ENCODE measurements at regions not wholly inside any gene's neighbourhood (a gene's known extent, or its start where the extent isn't known, plus 50 kb on each side); places are given as distances from the start of the nearest gene placed in this dataset.
"Not testable (repeated sequence)": the region's sequence is repeated elsewhere in the genome, so short reads cannot be mapped to it uniquely, and the experiment has no call there.

- no peak for DNase-seq
Observed at GRCh38 chr3:30475809-30476178, 130.6 kb upstream of the TGFBR2 start.

- DNase-seq, result no peak
Observed at GRCh38 chr3:30476368-30477084, 129.9 kb upstream of the TGFBR2 start.

GRCh38 chr3:30477149-30477921, 129.1 kb upstream of the TGFBR2 start:
- DNase-seq, result no peak

- DNase-seq, result not testable (repeated sequence)
Observed at GRCh38 chr3:30479737-30480136, 126.7 kb upstream of the TGFBR2 start.

- DNase-seq, result not testable (repeated sequence)
Observed at GRCh38 chr3:30480156-30480555, 126.2 kb upstream of the TGFBR2 start.

- no peak for DNase-seq
Observed at GRCh38 chr3:30480587-30480986, 125.8 kb upstream of the TGFBR2 start.

- no peak for DNase-seq
Observed at GRCh38 chr3:30481241-30481640, 125.2 kb upstream of the TGFBR2 start.

- not testable (repeated sequence) for DNase-seq
Observed at GRCh38 chr3:30484229-30484628, 122.2 kb upstream of the TGFBR2 start.

GRCh38 chr3:30486368-30486767, 120.0 kb upstream of the TGFBR2 start:
- no peak for DNase-seq

GRCh38 chr3:30488070-30488756, 118.2 kb upstream of the TGFBR2 start:
- no peak for DNase-seq

GRCh38 chr3:30492322-30493192, 113.8 kb upstream of the TGFBR2 start:
- DNase-seq, result no peak

GRCh38 chr3:30493911-30494311, 112.5 kb upstream of the TGFBR2 start:
- DNase-seq, result no peak

- no peak for DNase-seq
Observed at GRCh38 chr3:30495172-30496065, 111.0 kb upstream of the TGFBR2 start.

GRCh38 chr3:30496066-30496966, 110.1 kb upstream of the TGFBR2 start:
- no peak for DNase-seq

- no peak for DNase-seq
Observed at GRCh38 chr3:30498587-30498967, 107.8 kb upstream of the TGFBR2 start.

- no peak for DNase-seq
Observed at GRCh38 chr3:30500666-30501399, 105.6 kb upstream of the TGFBR2 start.

GRCh38 chr3:30501526-30501925, 104.9 kb upstream of the TGFBR2 start:
- no peak for DNase-seq

- DNase-seq, result no peak
Observed at GRCh38 chr3:30502051-30502741, 104.2 kb upstream of the TGFBR2 start.

GRCh38 chr3:30502742-30503073, 103.7 kb upstream of the TGFBR2 start:
- DNase-seq, result no peak

Measured in activated CD4-positive, alpha-beta T cell treated with anti-CD3 and anti-CD28 coated beads, Interleukin-2, amount 50 U/mL, for 48 hours (primary cell).